ENCODE measurements at regions not wholly inside any gene's neighbourhood (a gene's known extent, or its start where the extent isn't known, plus 50 kb on each side); places are given as distances from the start of the nearest gene placed in this dataset.
"Not testable (repeated sequence)": the region's sequence is repeated elsewhere in the genome, so short reads cannot be mapped to it uniquely, and the experiment has no call there.

- TF ChIP-seq POLR2A, CTCF, POLR2AphosphoS5 (IDR thresholded peaks at IDR 0.05): not testable (repeated sequence)
Measured at GRCh38 chr7:73225745-73226144, 82.9 kb downstream of the NSUN5 start.

Measured in suprapubic skin (tissue), 4 donors.